HUDEP-2 (cell line): ENCODE measurements at regions not wholly inside any gene's neighbourhood (a gene's known extent, or its start where the extent isn't known, plus 50 kb on each side); places are given as distances from the start of the nearest gene placed in this dataset.

ENCODE experiments used
- DNase-seq, 76 experiments: peaks; one replicate each; lab custom pipeline; 2025; ENCODE audit not compliant: unreplicated experiment in 76 of 76; lab: John Stamatoyannopoulos, UW

GRCh38 chr7:131094685-131095084, 233.0 kb upstream of the MKLN1 start:
- no peak for DNase-seq

- no peak for DNase-seq
Measured at GRCh38 chr7:131095346-131095745, 232.3 kb upstream of the MKLN1 start.

- no peak for DNase-seq
Measured at GRCh38 chr7:131096267-131096927, 231.3 kb upstream of the MKLN1 start.

- no peak for DNase-seq
Measured at GRCh38 chr7:131097662-131098376, 229.9 kb upstream of the MKLN1 start.

- no peak for DNase-seq
Measured at GRCh38 chr7:131098527-131098926, 229.1 kb upstream of the MKLN1 start.

- DNase-seq, result no peak
Measured at GRCh38 chr7:131100357-131101054, 227.2 kb upstream of the MKLN1 start.

- no peak for DNase-seq
Measured at GRCh38 chr7:131103997-131104396, 223.7 kb upstream of the MKLN1 start.

- DNase-seq, result no peak
Measured at GRCh38 chr7:131104596-131105293, 222.9 kb upstream of the MKLN1 start.

GRCh38 chr7:131105294-131105798, 222.3 kb upstream of the MKLN1 start:
- DNase-seq, result peak in 2 of 76 experiments; percentile 22 to 29

GRCh38 chr7:131105799-131106680, 221.6 kb upstream of the MKLN1 start:
- peak in 62 of 76 experiments; percentile 3 to 77 (median 48) for DNase-seq

GRCh38 chr7:131106681-131107336, 220.9 kb upstream of the MKLN1 start:
- DNase-seq, result peak in 25 of 76 experiments; percentile 2 to 43 (median 22)

- peak in 44 of 76 experiments; percentile 2 to 61 (median 20) for DNase-seq
Measured at GRCh38 chr7:131107337-131108211, 220.1 kb upstream of the MKLN1 start.

GRCh38 chr7:131108212-131108940, 219.3 kb upstream of the MKLN1 start:
- peak in 1 of 76 experiments; percentile 11 for DNase-seq

- no peak for DNase-seq
Measured at GRCh38 chr7:131109011-131109758, 218.5 kb upstream of the MKLN1 start.

- DNase-seq, result peak in 55 of 76 experiments; percentile 2 to 70 (median 35)
Measured at GRCh38 chr7:131109759-131110296, 217.8 kb upstream of the MKLN1 start.

- DNase-seq, result no peak
Measured at GRCh38 chr7:131110297-131111080, 217.2 kb upstream of the MKLN1 start.
